Gastrocnemius medialis (tissue), 4 donors: ENCODE measurements at regions not wholly inside any gene's neighbourhood (a gene's known extent, or its start where the extent isn't known, plus 50 kb on each side); places are given as distances from the start of the nearest gene placed in this dataset.

Source experiments
- ATAC-seq, 2 donors: fragments of 150-250 bp; one replicate each; pipeline ENCODE4 v1.9.1; 2016
- DNase-seq, 2 donors: peaks; one replicate each; pipeline ENCODE4 v3.0.0-alpha.2; 2019
- H3K27ac ChIP-seq, 4 donors: fragments of 200-600 bp; sonication (generic); 1 replicate in 1 of 4; 2 replicates in 3 of 4; pipeline ENCODE4 v1.5.1; 2016 to 2018; ENCODE audit warnings: mild to moderate bottlenecking in 2 of 4, moderate library complexity in 1 of 4
- H3K27me3 ChIP-seq, 3 donors: fragments of 200-600 bp; sonication (generic) in 2 of 3; 1 replicate in 1 of 3; 2 replicates in 2 of 3; pipeline versions ENCODE4 v1.5.1 to v1.6.0; 2016 to 2019; ENCODE audit warnings: mild to moderate bottlenecking in 1 of 3, moderate library complexity in 1 of 3
- H3K36me3 ChIP-seq, 2 donors: fragments of 200-600 bp; sonication (generic) in 1 of 2; one replicate each; pipeline ENCODE4 v1.5.1; 2017 to 2018
- H3K4me1 ChIP-seq, 2 donors: fragments of 200-600 bp; sonication (generic) in 1 of 2; one replicate each; pipeline ENCODE4 v1.5.1; 2016 to 2017; ENCODE audit warnings: mild to moderate bottlenecking in 2 of 2
- H3K4me3 ChIP-seq, 4 donors: fragments of 200-600 bp; sonication (generic) in 3 of 4; 1 replicate in 1 of 4; 2 replicates in 3 of 4; pipeline ENCODE4 v1.5.1; 2016 to 2019; ENCODE audit warnings: mild to moderate bottlenecking in 2 of 4
- H3K9me3 ChIP-seq, 3 donors: fragments of 200-600 bp; sonication (generic) in 2 of 3; 1 replicate in 1 of 3; 2 replicates in 2 of 3; pipeline ENCODE4 v1.5.1; 2016 to 2019
- CTCF ChIP-seq, 5 experiments: fragments of 450-650 bp in 3 of 5; fragments of 200-600 bp in 2 of 5; sonication (generic) in 2 of 5; IDR thresholded peaks in 4 of 5; conservative IDR thresholded peaks in 1 of 5; 1 replicate in 4 of 5; 2 replicates in 1 of 5; pipeline ENCODE4 v1.5.1; 2016 to 2019; ENCODE audit warnings: antibody characterized with exemption in 5 of 5, mild to moderate bottlenecking in 3 of 5, moderate library complexity in 3 of 5
- POLR2A ChIP-seq, 2 donors: fragments of 450-650 bp; IDR thresholded peaks; one replicate each; pipeline ENCODE4 v1.6.1; 2017; ENCODE audit warnings: antibody characterized with exemption in 2 of 2, mild to moderate bottlenecking in 2 of 2, moderate library complexity in 2 of 2
- in situ Hi-C, 4 donors: fragments of 200-750 bp; cut with MboI; loops; one replicate each; pipeline versions ENCODE4 v1.15.0 to v1.8.0; 2017; ENCODE audit warnings: low sequenced_read_pairs in 4 of 4
- intact Hi-C: fragments of 100-400 bp; cut with DNase I; formaldehyde crosslinking; loops from one replicate; pipeline ENCODE4 v1.15.1; 2023; ENCODE audit warnings: low total_unique reads

GRCh38 chr16:80350061-80350460, 190.7 kb upstream of the DYNLRB2 start:
- no peaks in the 10 kb centered on the region for H3K4me1 ChIP-seq
- DNase-seq (no peak), ATAC-seq (no peak)
- H3K4me3 ChIP-seq: no peak overlapping the region
- H3K9me3 ChIP-seq: no peaks in the 10 kb centered on the region
- intact Hi-C loops: no loop called here
- in situ Hi-C loops: no loop called here
- TF ChIP-seq CTCF (IDR thresholded peaks at IDR 0.05 in 4 of 5, conservative IDR thresholded peaks at IDR 0.05 in 1 of 5) (no peak), POLR2A (IDR thresholded peaks at IDR 0.05) (no peak)
- H3K27ac ChIP-seq: no peak overlapping the region
- no peaks in the 10 kb centered on the region for H3K27me3 ChIP-seq
- no peaks in the 10 kb centered on the region for H3K36me3 ChIP-seq

- DNase-seq: no peak
Measured at GRCh38 chr16:80347900-80348299, 192.9 kb upstream of the DYNLRB2 start.

GRCh38 chr16:80347002-80347401, 193.8 kb upstream of the DYNLRB2 start:
- intact Hi-C loops (no loop called here), in situ Hi-C loops (no loop called here)
- TF ChIP-seq POLR2A (IDR thresholded peaks at IDR 0.05) (no peak), CTCF (IDR thresholded peaks at IDR 0.05 in 4 of 5, conservative IDR thresholded peaks at IDR 0.05 in 1 of 5) (no peak)
- Histone ChIP-seq H3K4me1 (no peaks in the 10 kb centered on the region), H3K4me3 (no peak overlapping the region), H3K36me3 (no peaks in the 10 kb centered on the region), H3K27me3 (no peaks in the 10 kb centered on the region), H3K9me3 (no peaks in the 10 kb centered on the region), H3K27ac (no peak overlapping the region)
- ATAC-seq: no peak
- DNase-seq: no peak

More at GRCh38 chr16:80347900-80348299, 192.9 kb upstream of the DYNLRB2 start:
- H3K4me3 ChIP-seq: no peak overlapping the region
- in situ Hi-C loops (no loop called here), intact Hi-C loops (no loop called here)
- no peak for ATAC-seq
- H3K27me3 ChIP-seq: no peaks in the 10 kb centered on the region
- TF ChIP-seq POLR2A (IDR thresholded peaks at IDR 0.05) (no peak), CTCF (IDR thresholded peaks at IDR 0.05 in 4 of 5, conservative IDR thresholded peaks at IDR 0.05 in 1 of 5) (no peak)
- no peaks in the 10 kb centered on the region for H3K9me3 ChIP-seq
- no peak overlapping the region for H3K27ac ChIP-seq
- no peaks in the 10 kb centered on the region for H3K36me3 ChIP-seq
- no peaks in the 10 kb centered on the region for H3K4me1 ChIP-seq

GRCh38 chr16:80346111-80346632, 194.6 kb upstream of the DYNLRB2 start:
- Histone ChIP-seq H3K4me1 (no peaks in the 10 kb centered on the region), H3K36me3 (no peaks in the 10 kb centered on the region), H3K4me3 (no peak overlapping the region), H3K27ac (no peak overlapping the region), H3K27me3 (no peaks in the 10 kb centered on the region), H3K9me3 (no peaks in the 10 kb centered on the region)
- no peak for TF ChIP-seq CTCF (IDR thresholded peaks at IDR 0.05 in 4 of 5, conservative IDR thresholded peaks at IDR 0.05 in 1 of 5)
- in situ Hi-C loops (no loop called here), intact Hi-C loops (no loop called here)
- ATAC-seq: no peak
- DNase-seq: no peak

GRCh38 chr16:80345701-80346100, 195.1 kb upstream of the DYNLRB2 start:
- Histone ChIP-seq H3K4me3 (no peak overlapping the region), H3K27me3 (no peaks in the 10 kb centered on the region), H3K27ac (no peak overlapping the region), H3K4me1 (no peaks in the 10 kb centered on the region), H3K9me3 (no peaks in the 10 kb centered on the region), H3K36me3 (no peaks in the 10 kb centered on the region)
- in situ Hi-C loops (no loop called here), intact Hi-C loops (no loop called here)
- ATAC-seq: no peak
- TF ChIP-seq POLR2A (IDR thresholded peaks at IDR 0.05) (no peak), CTCF (IDR thresholded peaks at IDR 0.05 in 4 of 5, conservative IDR thresholded peaks at IDR 0.05 in 1 of 5) (no peak)
- no peak for DNase-seq
